BLaER1 (cell line): ENCODE measurements at regions not wholly inside any gene's neighbourhood (a gene's known extent, or its start where the extent isn't known, plus 50 kb on each side); places are given as distances from the start of the nearest gene placed in this dataset.

Source experiments
- H3K27ac ChIP-seq: shearing (Covaris generic); formaldehyde crosslinking; 2 replicates; pipeline ENCODE4 v1.8.1; 2022
- H3K27me3 ChIP-seq: shearing (Covaris generic); formaldehyde crosslinking; 2 replicates; pipeline ENCODE4 v1.8.1; 2022
- H3K36me3 ChIP-seq: shearing (Covaris generic); formaldehyde crosslinking; 2 replicates; pipeline ENCODE4 v1.8.1; 2022
- H3K4me1 ChIP-seq: shearing (Covaris generic); formaldehyde crosslinking; 2 replicates; pipeline ENCODE4 v1.8.1; 2022
- H3K4me2 ChIP-seq: shearing (Covaris generic); formaldehyde crosslinking; 2 replicates; pipeline ENCODE4 v1.8.1; 2022
- H3K4me3 ChIP-seq: shearing (Covaris generic); formaldehyde crosslinking; 2 replicates; pipeline ENCODE4 v1.8.1; 2022
- H3K9ac ChIP-seq: shearing (Covaris generic); formaldehyde crosslinking; 2 replicates; pipeline ENCODE4 v1.8.1; 2022
- H3K9me3 ChIP-seq: shearing (Covaris generic); formaldehyde crosslinking; 2 replicates; pipeline ENCODE4 v1.8.1; 2022
- H4K20me1 ChIP-seq: shearing (Covaris generic); formaldehyde crosslinking; 2 replicates; pipeline ENCODE4 v1.8.1; 2022
- Cebpa-rat ChIP-seq: shearing (Covaris generic); IDR thresholded peaks from 2 replicates; pipeline ENCODE4 v1.8.1; 2022

- Histone ChIP-seq H3K27me3 (no peaks in the 10 kb centered on the region), H3K9ac (no peak overlapping the region), H3K4me1 (no peaks in the 10 kb centered on the region), H4K20me1 (no peaks in the 10 kb centered on the region), H3K4me2 (no peak overlapping the region), H3K4me3 (no peak overlapping the region), H3K36me3 (no peaks in the 10 kb centered on the region), H3K27ac (no peak overlapping the region), H3K9me3 (no peaks in the 10 kb centered on the region)
- TF ChIP-seq Cebpa-rat: no peak
Observed at GRCh38 chr22:49012712-49013395, 814.8 kb downstream of the BRD1 start.

- Histone ChIP-seq H3K9me3 (no peaks in the 10 kb centered on the region), H3K27me3 (no peaks in the 10 kb centered on the region), H3K4me3 (no peak overlapping the region), H4K20me1 (no peaks in the 10 kb centered on the region; the same call in 1 of the 2 replicates), H3K4me2 (no peak overlapping the region), H3K4me1 (no peaks in the 10 kb centered on the region), H3K36me3 (no peaks in the 10 kb centered on the region), H3K27ac (no peak overlapping the region), H3K9ac (no peak overlapping the region)
- no peak for TF ChIP-seq Cebpa-rat
Observed at GRCh38 chr22:49011769-49012648, 815.7 kb downstream of the BRD1 start.

GRCh38 chr22:49011379-49011768 is 816.3 kb downstream of the BRD1 start:
- no peak for TF ChIP-seq Cebpa-rat
- Histone ChIP-seq H3K36me3 (no peaks in the 10 kb centered on the region), H3K4me3 (no peak overlapping the region), H4K20me1 (no peaks in the 10 kb centered on the region; the same call in 1 of the 2 replicates), H3K27ac (no peak overlapping the region), H3K27me3 (no peaks in the 10 kb centered on the region), H3K9ac (no peak overlapping the region), H3K9me3 (no peaks in the 10 kb centered on the region), H3K4me2 (no peak overlapping the region), H3K4me1 (no peaks in the 10 kb centered on the region)

GRCh38 chr22:49010901-49011300 is 816.8 kb downstream of the BRD1 start:
- no peaks in the 10 kb centered on the region for H3K4me1 ChIP-seq
- H3K9ac ChIP-seq: no peak overlapping the region
- H3K4me2 ChIP-seq: no peak overlapping the region
- H3K4me3 ChIP-seq: no peak overlapping the region
- no peaks in the 10 kb centered on the region; the same call in 1 of the 2 replicates for H4K20me1 ChIP-seq
- TF ChIP-seq Cebpa-rat: no peak
- no peaks in the 10 kb centered on the region for H3K27me3 ChIP-seq
- H3K36me3 ChIP-seq: no peaks in the 10 kb centered on the region
- H3K27ac ChIP-seq: no peak overlapping the region
- H3K9me3 ChIP-seq: no peaks in the 10 kb centered on the region

- Histone ChIP-seq H3K27ac (no peak overlapping the region), H3K27me3 (no peaks in the 10 kb centered on the region), H3K4me1 (no peaks in the 10 kb centered on the region), H3K36me3 (no peaks in the 10 kb centered on the region), H3K9me3 (no peaks in the 10 kb centered on the region), H3K4me2 (no peak overlapping the region), H3K4me3 (no peak overlapping the region), H4K20me1 (no peaks in the 10 kb centered on the region; the same call in 1 of the 2 replicates), H3K9ac (no peak overlapping the region)
- TF ChIP-seq Cebpa-rat: no peak
Observed at GRCh38 chr22:49010070-49010863, 817.4 kb downstream of the BRD1 start.

- no peak for TF ChIP-seq Cebpa-rat
- Histone ChIP-seq H4K20me1 (no peaks in the 10 kb centered on the region; the same call in 1 of the 2 replicates), H3K4me1 (no peaks in the 10 kb centered on the region), H3K36me3 (no peaks in the 10 kb centered on the region), H3K27me3 (no peaks in the 10 kb centered on the region), H3K9ac (no peak overlapping the region), H3K4me3 (no peak overlapping the region), H3K27ac (no peak overlapping the region), H3K9me3 (no peaks in the 10 kb centered on the region), H3K4me2 (no peak overlapping the region)
Observed at GRCh38 chr22:49009359-49010063, 818.2 kb downstream of the BRD1 start.

GRCh38 chr22:49008682-49009235 is 818.9 kb downstream of the BRD1 start:
- Histone ChIP-seq H4K20me1 (no peaks in the 10 kb centered on the region; the same call in 1 of the 2 replicates), H3K4me2 (no peak overlapping the region), H3K27me3 (no peaks in the 10 kb centered on the region), H3K4me1 (no peaks in the 10 kb centered on the region), H3K9ac (no peak overlapping the region), H3K36me3 (no peaks in the 10 kb centered on the region), H3K4me3 (no peak overlapping the region), H3K27ac (no peak overlapping the region), H3K9me3 (peaks cover 3% of the 10 kb centered on the region; the same call in 1 of the 2 replicates)
- TF ChIP-seq Cebpa-rat: no peak

GRCh38 chr22:49007013-49007653 is 820.5 kb downstream of the BRD1 start:
- Histone ChIP-seq H3K4me2 (no peak overlapping the region), H3K36me3 (no peaks in the 10 kb centered on the region), H3K4me3 (no peak overlapping the region), H3K27me3 (no peaks in the 10 kb centered on the region), H3K4me1 (no peaks in the 10 kb centered on the region), H3K9ac (no peak overlapping the region), H3K9me3 (peaks cover 8% of the 10 kb centered on the region; the same call in 1 of the 2 replicates), H3K27ac (no peak overlapping the region), H4K20me1 (no peaks in the 10 kb centered on the region; the same call in 1 of the 2 replicates)
- TF ChIP-seq Cebpa-rat: no peak
